ENCODE measurements at regions not wholly inside any gene's neighbourhood (a gene's known extent, or its start where the extent isn't known, plus 50 kb on each side); places are given as distances from the start of the nearest gene placed in this dataset.

GRCh38 chr6:120026791-120027190 is 677.2 kb upstream of the MAN1A1 start:
- no peak for TF ChIP-seq CTCF (IDR thresholded peaks at IDR 0.05; ENCODE audit: low read depth, low read length)
- no peak for DNase-seq (ENCODE audit: extremely low read depth, low read depth)

DNA sequence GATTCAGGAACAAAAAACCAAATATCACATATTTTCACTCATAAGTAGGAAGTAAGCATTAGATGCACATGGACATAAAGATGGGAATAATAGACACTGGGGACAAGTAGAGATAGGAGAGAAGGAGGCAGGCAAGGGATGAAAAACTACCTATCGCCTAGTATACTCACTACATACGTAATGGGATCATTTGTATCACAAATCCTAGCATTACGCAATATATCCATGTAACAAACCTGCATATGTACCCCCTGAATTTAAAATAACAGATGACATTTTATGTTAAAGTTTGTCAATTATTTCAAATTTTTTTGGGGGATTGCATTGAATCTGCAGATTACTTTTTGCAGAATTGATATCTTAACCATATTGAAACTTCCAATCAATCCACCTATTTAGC is 660.5 kb upstream of the MAN1A1 start:
- TF ChIP-seq CTCF (IDR thresholded peaks at IDR 0.05; ENCODE audit: low read depth, low read length): no peak
- DNase-seq (ENCODE audit: extremely low read depth, low read depth): no peak

GRCh38 chr6:120005292-120005976 is 655.9 kb upstream of the MAN1A1 start:
- TF ChIP-seq CTCF (IDR thresholded peaks at IDR 0.05; ENCODE audit: low read depth, low read length): no peak
- no peak for DNase-seq (ENCODE audit: extremely low read depth, low read depth)

- no peak for DNase-seq (ENCODE audit: extremely low read depth, low read depth)
- no peak for TF ChIP-seq CTCF (IDR thresholded peaks at IDR 0.05; ENCODE audit: low read depth, low read length)
Observed at GRCh38 chr6:119986934-119987549, 637.5 kb upstream of the MAN1A1 start.

- DNase-seq (ENCODE audit: extremely low read depth, low read depth): no peak
- no peak for TF ChIP-seq CTCF (IDR thresholded peaks at IDR 0.05; ENCODE audit: low read depth, low read length)
Observed at GRCh38 chr6:119985952-119986736, 636.6 kb upstream of the MAN1A1 start.

DNA sequence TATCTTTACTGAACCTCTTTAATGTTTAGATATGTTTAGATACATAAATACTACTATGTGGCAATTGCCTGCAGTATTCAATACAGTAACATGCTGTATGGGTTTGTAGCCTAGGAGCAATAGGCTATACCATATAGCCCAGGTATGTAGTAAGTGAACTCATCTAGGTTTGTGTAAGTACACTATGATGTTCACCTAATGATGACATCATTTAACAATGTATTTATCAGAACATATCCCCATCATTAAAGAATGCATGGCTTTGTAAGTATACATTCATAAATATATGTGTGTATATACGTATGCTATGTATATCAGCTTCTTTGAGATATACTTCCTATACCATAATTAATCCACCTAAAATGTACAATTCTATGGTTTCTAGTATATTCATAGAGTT is 631.2 kb upstream of the MAN1A1 start:
- DNase-seq (ENCODE audit: extremely low read depth, low read depth): no peak
- TF ChIP-seq CTCF (IDR thresholded peaks at IDR 0.05; ENCODE audit: low read depth, low read length): no peak

- TF ChIP-seq CTCF (IDR thresholded peaks at IDR 0.05; ENCODE audit: low read depth, low read length): peak; percentile 31
- no peak for DNase-seq (ENCODE audit: extremely low read depth, low read depth)
Observed at GRCh38 chr6:119979862-119980261, 630.3 kb upstream of the MAN1A1 start.

Data from AG09319 (cell line).